GM12865 (cell line): ENCODE measurements at regions not wholly inside any gene's neighbourhood (a gene's known extent, or its start where the extent isn't known, plus 50 kb on each side); places are given as distances from the start of the nearest gene placed in this dataset.

Source experiments
- DNase-seq: peaks from one replicate; pipeline ENCODE4 v3.0.0; 2010; ENCODE audit warnings: low read depth
- H3K4me3 ChIP-seq: 2 replicates; pipeline ENCODE4 v1.5.1; 2011; ENCODE audit warnings: mild to moderate bottlenecking, low read depth, low read length, control low read depth
- CTCF ChIP-seq: IDR thresholded peaks from 2 replicates; pipeline ENCODE4 v1.5.1; 2011; ENCODE audit warnings: low read length, control low read depth, low read depth, inconsistent platforms; ENCODE audit not compliant: insufficient read depth; ENCODE audit errors: missing control alignments

GRCh38 chr12:114742363-114742762, 58.4 kb upstream of the TBX3 start:
- DNase-seq = no peak
- H3K4me3 ChIP-seq = no peak overlapping the region
- no peak for TF ChIP-seq CTCF

- no peak for DNase-seq
- no peak for TF ChIP-seq CTCF
These were observed 58.0 kb upstream of the TBX3 start for GRCh38 chr12:114741940-114742339.

GRCh38 chr12:114740448-114740847, 56.5 kb upstream of the TBX3 start:
- H3K4me3 ChIP-seq = no peak overlapping the region
- DNase-seq = no peak
- no peak for TF ChIP-seq CTCF

More at GRCh38 chr12:114741940-114742339, 58.0 kb upstream of the TBX3 start:
- H3K4me3 ChIP-seq = no peak overlapping the region

- H3K4me3 ChIP-seq = no peak overlapping the region
- DNase-seq = no peak
- TF ChIP-seq CTCF = no peak
These were observed 54.6 kb upstream of the TBX3 start for GRCh38 chr12:114738460-114739184.

- TF ChIP-seq CTCF = no peak
- H3K4me3 ChIP-seq = no peak overlapping the region
- no peak for DNase-seq
These were observed 51.9 kb upstream of the TBX3 start for GRCh38 chr12:114735680-114736374.

- no peak overlapping the region for H3K4me3 ChIP-seq
- TF ChIP-seq CTCF = no peak
- no peak for DNase-seq
These were observed 51.0 kb upstream of the TBX3 start for GRCh38 chr12:114735011-114735410.
